K562 (cell line): ENCODE measurements at regions not wholly inside any gene's neighbourhood (a gene's known extent, or its start where the extent isn't known, plus 50 kb on each side); places are given as distances from the start of the nearest gene placed in this dataset.

ENCODE experiments used
- TF ChIP-seq, protein P1 (sequence below): sonication (generic); formaldehyde crosslinking; IDR thresholded peaks from 2 replicates; pipeline ENCODE4 v1.8.1; 2022; ENCODE audit warnings: missing genetic modification reagents
- TF ChIP-seq, protein P2 (sequence below): fragments of 450-650 bp; IDR thresholded peaks from 2 replicates; pipeline ENCODE4 v1.6.1; 2016; ENCODE audit warnings: antibody characterized with exemption
- TF ChIP-seq, protein P3 (sequence below): sonication (generic); formaldehyde crosslinking; IDR thresholded peaks from 2 replicates; pipeline ENCODE4 v1.8.0; 2022; ENCODE audit warnings: missing genetic modification reagents, mild to moderate bottlenecking, borderline replicate concordance

DNA sequence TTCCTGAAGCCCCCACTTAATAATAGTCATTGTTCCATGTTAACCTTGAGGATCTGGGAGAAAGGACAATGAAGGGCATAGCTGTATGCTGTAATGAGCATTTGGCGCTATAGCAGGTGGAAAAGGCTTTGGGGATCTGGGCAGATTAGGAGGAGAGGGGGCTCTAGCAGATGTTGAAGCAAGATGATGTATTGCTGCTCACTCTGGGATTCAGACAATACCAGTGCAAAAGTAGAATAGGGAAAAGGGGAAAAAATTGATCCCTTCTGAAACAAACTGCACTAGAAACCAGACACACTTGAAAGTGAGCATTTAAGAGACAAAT, 575.3 kb upstream of the MEF2C start (continued):
- TF ChIP-seq, protein P1, sequence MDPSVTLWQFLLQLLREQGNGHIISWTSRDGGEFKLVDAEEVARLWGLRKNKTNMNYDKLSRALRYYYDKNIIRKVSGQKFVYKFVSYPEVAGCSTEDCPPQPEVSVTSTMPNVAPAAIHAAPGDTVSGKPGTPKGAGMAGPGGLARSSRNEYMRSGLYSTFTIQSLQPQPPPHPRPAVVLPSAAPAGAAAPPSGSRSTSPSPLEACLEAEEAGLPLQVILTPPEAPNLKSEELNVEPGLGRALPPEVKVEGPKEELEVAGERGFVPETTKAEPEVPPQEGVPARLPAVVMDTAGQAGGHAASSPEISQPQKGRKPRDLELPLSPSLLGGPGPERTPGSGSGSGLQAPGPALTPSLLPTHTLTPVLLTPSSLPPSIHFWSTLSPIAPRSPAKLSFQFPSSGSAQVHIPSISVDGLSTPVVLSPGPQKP (CRISPR knock-in tag): no peak
- TF ChIP-seq, protein P2, sequence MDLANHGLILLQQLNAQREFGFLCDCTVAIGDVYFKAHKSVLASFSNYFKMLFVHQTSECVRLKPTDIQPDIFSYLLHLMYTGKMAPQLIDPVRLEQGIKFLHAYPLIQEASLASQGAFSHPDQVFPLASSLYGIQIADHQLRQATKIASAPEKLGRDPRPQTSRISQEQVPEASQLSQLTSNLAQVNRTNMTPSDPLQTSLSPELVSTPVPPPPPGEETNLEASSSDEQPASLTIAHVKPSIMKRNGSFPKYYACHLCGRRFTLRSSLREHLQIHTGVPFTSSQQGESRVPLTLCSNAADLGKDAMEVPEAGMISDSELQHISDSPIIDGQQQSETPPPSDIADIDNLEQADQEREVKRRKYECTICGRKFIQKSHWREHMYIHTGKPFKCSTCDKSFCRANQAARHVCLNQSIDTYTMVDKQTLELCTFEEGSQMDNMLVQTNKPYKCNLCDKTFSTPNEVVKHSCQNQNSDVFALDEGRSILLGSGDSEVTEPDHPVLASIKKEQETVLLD: no peak
- TF ChIP-seq, protein P3, sequence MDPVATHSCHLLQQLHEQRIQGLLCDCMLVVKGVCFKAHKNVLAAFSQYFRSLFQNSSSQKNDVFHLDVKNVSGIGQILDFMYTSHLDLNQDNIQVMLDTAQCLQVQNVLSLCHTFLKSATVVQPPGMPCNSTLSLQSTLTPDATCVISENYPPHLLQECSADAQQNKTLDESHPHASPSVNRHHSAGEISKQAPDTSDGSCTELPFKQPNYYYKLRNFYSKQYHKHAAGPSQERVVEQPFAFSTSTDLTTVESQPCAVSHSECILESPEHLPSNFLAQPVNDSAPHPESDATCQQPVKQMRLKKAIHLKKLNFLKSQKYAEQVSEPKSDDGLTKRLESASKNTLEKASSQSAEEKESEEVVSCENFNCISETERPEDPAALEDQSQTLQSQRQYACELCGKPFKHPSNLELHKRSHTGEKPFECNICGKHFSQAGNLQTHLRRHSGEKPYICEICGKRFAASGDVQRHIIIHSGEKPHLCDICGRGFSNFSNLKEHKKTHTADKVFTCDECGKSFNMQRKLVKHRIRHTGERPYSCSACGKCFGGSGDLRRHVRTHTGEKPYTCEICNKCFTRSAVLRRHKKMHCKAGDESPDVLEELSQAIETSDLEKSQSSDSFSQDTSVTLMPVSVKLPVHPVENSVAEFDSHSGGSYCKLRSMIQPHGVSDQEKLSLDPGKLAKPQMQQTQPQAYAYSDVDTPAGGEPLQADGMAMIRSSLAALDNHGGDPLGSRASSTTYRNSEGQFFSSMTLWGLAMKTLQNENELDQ: no peak
